Caco-2 (cell line): ENCODE measurements at regions not wholly inside any gene's neighbourhood (a gene's known extent, or its start where the extent isn't known, plus 50 kb on each side); places are given as distances from the start of the nearest gene placed in this dataset.

Experiments
- BruUV-seq: library from RNA; stranded (reverse); fragments of 400-500 nt; replicated peaks from 2 replicates; lab custom pipeline; 2021; lab: Mats Ljungman, UMichigan
- CTCF ChIA-PET: fragments of 300-600 bp; sonication (Branson Sonifier 250); formaldehyde crosslinking; loops from one replicate; lab custom pipeline; 2022; ENCODE audit warnings: antibody characterized with exemption; lab: Charles Lee
- POLR2A ChIA-PET: fragments of 300-600 bp; sonication (Branson Sonifier 250); formaldehyde crosslinking; loops from one replicate; lab custom pipeline; 2022; ENCODE audit warnings: antibody characterized with exemption; lab: Charles Lee
- DNase-seq, 2 experiments: peaks; one replicate each; pipeline versions ENCODE4 v3.0.0 to v3.0.0-alpha.2; 2020 to 2022
- H3K27me3 ChIP-seq: replicated peaks from 2 replicates; pipeline ENCODE4 v1.6.0; 2011; ENCODE audit warnings: low read length; ENCODE audit not compliant: control insufficient read depth, insufficient read depth
- H3K36me3 ChIP-seq: 2 replicates; pipeline ENCODE4 v1.5.1; 2011; ENCODE audit warnings: low read length; ENCODE audit not compliant: control insufficient read depth, insufficient read depth
- H3K4me1 ChIP-seq: fragments of 250-450 bp; sonication (Bioruptor Pico); 2 replicates; pipeline ENCODE4 v1.5.1; 2020; ENCODE audit warnings: mild to moderate bottlenecking
- H3K4me3 ChIP-seq: 2 replicates; pipeline ENCODE4 v1.5.1; 2011; ENCODE audit warnings: low read depth, mild to moderate bottlenecking, control low read depth, low read length
- H3K9me3 ChIP-seq: fragments of 250-450 bp; sonication (Bioruptor Pico); 2 replicates; pipeline ENCODE4 v1.5.1; 2020; ENCODE audit warnings: mild to moderate bottlenecking, moderate library complexity
- H3K27ac Mint-ChIP-seq: one replicate; pipeline ENCODE4 v1.8.0; 2022; ENCODE audit warnings: mixed read lengths; ENCODE audit not compliant: unreplicated experiment
- H3K27me3 Mint-ChIP-seq: one replicate; pipeline ENCODE4 v1.8.0; 2022; ENCODE audit warnings: mixed read lengths; ENCODE audit not compliant: insufficient read depth, unreplicated experiment
- H3K36me3 Mint-ChIP-seq: one replicate; pipeline ENCODE4 v1.8.0; 2022; ENCODE audit warnings: mild to moderate bottlenecking, mixed read lengths; ENCODE audit not compliant: insufficient read depth, unreplicated experiment
- H3K4me1 Mint-ChIP-seq: one replicate; pipeline ENCODE4 v1.8.0; 2022; ENCODE audit warnings: low read depth, mixed read lengths; ENCODE audit not compliant: unreplicated experiment
- H3K4me3 Mint-ChIP-seq: one replicate; pipeline ENCODE4 v1.8.0; 2022; ENCODE audit warnings: mild to moderate bottlenecking, moderate library complexity, mixed read lengths; ENCODE audit not compliant: unreplicated experiment
- H3K9me3 Mint-ChIP-seq: one replicate; pipeline ENCODE4 v1.8.0; 2022; ENCODE audit warnings: mixed read lengths; ENCODE audit not compliant: unreplicated experiment
- intact Hi-C: fragments of 100-400 bp; cut with micrococcal nuclease; formaldehyde crosslinking; loops from one replicate; pipeline ENCODE4 v1.10.0; 2022; ENCODE audit not compliant: unreplicated experiment
- TF ChIP-seq, protein P1 (sequence below), 2 experiments: fragments of 200-600 bp in 1 of 2; IDR thresholded peaks; 1 replicate in 1 of 2; 2 replicates in 1 of 2; pipeline versions ENCODE4 v1.5.1 to v1.8.0; 2011 to 2022; ENCODE audit warnings: antibody characterized with exemption in 1 of 2, control low read depth in 1 of 2, inconsistent platforms in 1 of 2, low read depth in 1 of 2, low read length in 1 of 2, mild to moderate bottlenecking in 1 of 2, moderate library complexity in 1 of 2; ENCODE audit not compliant: insufficient read depth in 1 of 2, severe bottlenecking in 1 of 2, unreplicated experiment in 1 of 2

DNA sequence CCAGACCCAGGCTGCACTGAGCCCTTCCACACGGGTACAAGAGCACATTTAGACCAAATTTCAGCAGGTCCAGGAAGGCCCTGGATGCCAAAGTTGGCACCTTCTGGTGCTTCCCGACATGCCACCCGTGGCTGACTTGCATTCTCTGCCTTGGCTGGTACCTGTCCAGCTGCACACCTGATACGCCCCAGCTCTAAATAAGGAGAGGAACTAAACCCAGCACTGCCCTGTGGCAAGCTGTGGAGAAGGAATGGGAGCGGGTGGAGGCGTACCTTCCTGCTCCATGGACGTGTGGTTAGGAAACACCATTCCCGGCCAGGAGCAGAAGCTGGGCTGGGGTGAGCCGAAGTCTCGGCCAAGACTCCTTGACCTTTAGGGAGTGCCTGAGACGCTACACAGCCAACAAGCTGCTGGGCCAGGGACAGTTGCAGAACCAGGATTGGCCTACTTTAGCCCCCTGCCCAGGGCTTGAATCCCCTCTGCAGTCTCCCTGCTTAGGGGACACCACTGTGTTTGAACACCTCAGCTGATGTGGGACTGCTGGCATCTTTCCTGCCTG, 86.5 kb upstream of the TAF1B start:
- intact Hi-C loops = no loop called here
- ChIA-PET CTCF (no interaction called here), POLR2A (interaction anchor here (0.6 kb wide), 1 partner anchor 30 kb away, joined by 3 read pairs; no protein-coding TSS in a partner anchor)
- DNase-seq = no peak
- no peak overlapping the region for H3K27ac Mint-ChIP-seq
- Histone ChIP-seq H3K9me3 (no peaks in the 10 kb centered on the region), H3K27me3 (no peaks in the 10 kb centered on the region), H3K4me1 (no peaks in the 10 kb centered on the region), H3K36me3 (no peaks in the 10 kb centered on the region), H3K4me3 (no peak overlapping the region)
- H3K4me3 Mint-ChIP-seq = no peak overlapping the region
- no TSS peak for BruUV-seq
- peaks cover 10% of the 10 kb centered on the region for H3K4me1 Mint-ChIP-seq
- H3K36me3 Mint-ChIP-seq = no peaks in the 10 kb centered on the region
- H3K27me3 Mint-ChIP-seq = peaks cover 3% of the 10 kb centered on the region
- H3K9me3 Mint-ChIP-seq = no peaks in the 10 kb centered on the region
- TF ChIP-seq, protein P1, sequence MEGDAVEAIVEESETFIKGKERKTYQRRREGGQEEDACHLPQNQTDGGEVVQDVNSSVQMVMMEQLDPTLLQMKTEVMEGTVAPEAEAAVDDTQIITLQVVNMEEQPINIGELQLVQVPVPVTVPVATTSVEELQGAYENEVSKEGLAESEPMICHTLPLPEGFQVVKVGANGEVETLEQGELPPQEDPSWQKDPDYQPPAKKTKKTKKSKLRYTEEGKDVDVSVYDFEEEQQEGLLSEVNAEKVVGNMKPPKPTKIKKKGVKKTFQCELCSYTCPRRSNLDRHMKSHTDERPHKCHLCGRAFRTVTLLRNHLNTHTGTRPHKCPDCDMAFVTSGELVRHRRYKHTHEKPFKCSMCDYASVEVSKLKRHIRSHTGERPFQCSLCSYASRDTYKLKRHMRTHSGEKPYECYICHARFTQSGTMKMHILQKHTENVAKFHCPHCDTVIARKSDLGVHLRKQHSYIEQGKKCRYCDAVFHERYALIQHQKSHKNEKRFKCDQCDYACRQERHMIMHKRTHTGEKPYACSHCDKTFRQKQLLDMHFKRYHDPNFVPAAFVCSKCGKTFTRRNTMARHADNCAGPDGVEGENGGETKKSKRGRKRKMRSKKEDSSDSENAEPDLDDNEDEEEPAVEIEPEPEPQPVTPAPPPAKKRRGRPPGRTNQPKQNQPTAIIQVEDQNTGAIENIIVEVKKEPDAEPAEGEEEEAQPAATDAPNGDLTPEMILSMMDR (IDR thresholded peaks at IDR 0.05; ENCODE audit: insufficient read depth in 1 of 2, low read depth in 1 of 2, low read length in 1 of 2, severe bottlenecking in 1 of 2, unreplicated experiment in 1 of 2) = no peak

DNA sequence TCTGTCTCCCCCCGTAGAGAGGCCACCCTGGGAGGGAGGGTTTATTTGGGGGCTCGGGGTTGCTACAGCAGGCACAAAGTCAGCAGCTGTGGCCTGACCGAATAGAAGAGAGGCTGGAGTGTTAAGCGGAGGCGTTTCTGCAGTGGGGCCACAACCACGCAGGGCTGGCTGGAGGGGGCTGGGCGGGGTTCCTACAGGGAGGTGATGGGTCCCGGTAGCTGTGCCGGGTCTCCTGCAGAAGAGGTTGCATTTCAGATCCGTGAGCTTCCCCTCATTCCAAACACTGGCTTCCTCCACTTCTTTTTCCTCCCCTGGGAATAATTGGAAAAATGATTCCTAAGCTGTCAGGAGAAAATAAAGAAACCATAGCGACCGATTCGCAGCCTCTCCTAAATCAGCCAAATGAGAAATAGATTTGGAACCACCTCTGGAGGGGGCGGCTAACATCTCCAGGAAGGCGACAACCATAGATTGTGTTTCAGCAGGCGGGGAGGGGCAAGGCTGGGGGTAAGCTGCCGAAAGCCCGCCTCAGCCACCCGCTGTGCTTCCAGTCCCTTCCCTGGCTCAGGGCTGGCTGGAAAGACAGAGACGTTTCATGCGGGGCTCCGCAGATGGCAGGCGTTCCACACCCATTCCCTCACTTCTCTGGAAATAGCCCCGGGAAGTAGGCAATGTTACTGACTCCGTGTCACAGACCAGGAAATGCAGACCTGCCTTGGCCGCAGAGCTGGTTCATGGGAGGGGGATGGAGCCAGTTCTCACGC, 85.6 kb upstream of the TAF1B start:
- peaks cover 7% of the 10 kb centered on the region for H3K4me1 Mint-ChIP-seq
- no peaks in the 10 kb centered on the region for H3K4me1 ChIP-seq
- H3K36me3 ChIP-seq = no peaks in the 10 kb centered on the region
- no peak overlapping the region for H3K4me3 ChIP-seq
- TF ChIP-seq, protein P1 (IDR thresholded peaks at IDR 0.05; ENCODE audit: insufficient read depth in 1 of 2, low read depth in 1 of 2, low read length in 1 of 2, severe bottlenecking in 1 of 2, unreplicated experiment in 1 of 2) = no peak
- no peaks in the 10 kb centered on the region for H3K36me3 Mint-ChIP-seq
- peaks cover 3% of the 10 kb centered on the region for H3K27me3 Mint-ChIP-seq
- H3K27ac Mint-ChIP-seq = no peak overlapping the region
- no peak for DNase-seq
- intact Hi-C loops = no loop called here
- no peaks in the 10 kb centered on the region for H3K27me3 ChIP-seq
- H3K4me3 Mint-ChIP-seq = no peak overlapping the region
- H3K9me3 Mint-ChIP-seq = no peaks in the 10 kb centered on the region
- ChIA-PET CTCF (interaction anchor here (2.2 kb wide), 1 partner anchor 13 kb away, joined by 7 read pairs; no protein-coding TSS in a partner anchor), POLR2A (no interaction called here)
- BruUV-seq = no TSS peak
- H3K9me3 ChIP-seq = no peaks in the 10 kb centered on the region

DNA sequence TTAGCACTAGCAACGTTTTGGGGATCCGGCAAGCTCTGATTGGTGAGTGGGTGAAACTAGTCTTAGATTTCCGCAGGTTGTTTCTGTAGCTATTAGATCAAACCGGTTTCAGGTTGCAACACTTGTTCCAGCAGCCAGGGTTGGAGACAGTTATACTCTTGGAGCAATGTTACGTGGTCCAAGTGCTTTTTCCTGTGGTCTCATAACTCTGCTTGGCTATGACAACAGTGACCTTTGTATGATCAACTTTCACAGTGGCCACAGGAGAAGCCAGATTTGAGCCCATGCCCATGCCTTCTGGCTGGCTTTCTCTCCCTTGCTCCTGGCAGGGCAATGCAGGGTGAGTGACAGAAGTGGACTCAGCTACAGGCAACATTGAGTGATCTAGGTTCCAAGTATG, 84.5 kb upstream of the TAF1B start:
- H3K27ac Mint-ChIP-seq = no peak overlapping the region
- H3K36me3 ChIP-seq = no peaks in the 10 kb centered on the region
- no peaks in the 10 kb centered on the region for H3K4me1 Mint-ChIP-seq
- H3K27me3 Mint-ChIP-seq = peaks cover 3% of the 10 kb centered on the region
- POLR2A ChIA-PET = no interaction called here
- H3K4me3 ChIP-seq = no peak overlapping the region
- BruUV-seq = no TSS peak
- H3K27me3 ChIP-seq = no peaks in the 10 kb centered on the region
- no peaks in the 10 kb centered on the region for H3K36me3 Mint-ChIP-seq
- intact Hi-C loops = no loop called here
- CTCF ChIA-PET = interaction anchor here (1.1 to 2.2 kb wide), 2 partner anchors 10 to 12 kb away, joined by 4 to 7 read pairs; no protein-coding TSS in a partner anchor
- H3K9me3 ChIP-seq = no peaks in the 10 kb centered on the region
- H3K4me1 ChIP-seq = no peaks in the 10 kb centered on the region
- no peak overlapping the region for H3K4me3 Mint-ChIP-seq
- no peaks in the 10 kb centered on the region for H3K9me3 Mint-ChIP-seq
- TF ChIP-seq, protein P1 (IDR thresholded peaks at IDR 0.05; ENCODE audit: insufficient read depth in 1 of 2, low read depth in 1 of 2, low read length in 1 of 2, severe bottlenecking in 1 of 2, unreplicated experiment in 1 of 2) = no peak
- DNase-seq = no peak
